ENCODE measurements at regions not wholly inside any gene's neighbourhood (a gene's known extent, or its start where the extent isn't known, plus 50 kb on each side); places are given as distances from the start of the nearest gene placed in this dataset.
"Not testable (repeated sequence)": the region's sequence is repeated elsewhere in the genome, so short reads cannot be mapped to it uniquely, and the experiment has no call there.

DNA sequence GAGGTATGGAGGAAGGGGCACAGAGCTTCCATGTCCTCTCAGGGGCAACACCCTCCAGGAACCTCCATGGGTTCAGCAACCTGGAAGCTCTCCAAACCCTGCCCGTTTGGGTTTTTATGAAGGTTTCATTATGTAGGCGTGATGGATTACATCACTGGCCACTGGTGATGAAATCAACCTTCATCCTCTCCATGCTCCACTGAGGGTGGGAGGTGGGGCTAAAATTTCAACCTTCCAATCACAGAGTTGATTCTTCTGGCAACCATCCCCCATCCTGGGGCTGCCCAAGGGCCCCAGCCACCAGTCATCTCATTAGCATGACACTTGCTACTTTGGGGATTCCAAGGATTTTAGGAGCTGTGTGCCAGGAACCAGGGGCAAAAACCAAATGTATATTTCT, 90.1 kb downstream of the TEX36 start:
- Mint-ChIP-seq H3K4me1 (ENCODE audit: unreplicated experiment) (peaks cover 4% of the 10 kb centered on the region), H3K27ac (ENCODE audit: unreplicated experiment) (no peak overlapping the region), H3K27me3 (ENCODE audit: unreplicated experiment) (no peaks in the 10 kb centered on the region), H3K9me3 (ENCODE audit: unreplicated experiment) (no peaks in the 10 kb centered on the region), H3K4me3 (ENCODE audit: unreplicated experiment) (no peak overlapping the region), H3K36me3 (ENCODE audit: low read depth, unreplicated experiment) (peaks cover 3% of the 10 kb centered on the region)
- TF ChIP-seq, protein P1, sequence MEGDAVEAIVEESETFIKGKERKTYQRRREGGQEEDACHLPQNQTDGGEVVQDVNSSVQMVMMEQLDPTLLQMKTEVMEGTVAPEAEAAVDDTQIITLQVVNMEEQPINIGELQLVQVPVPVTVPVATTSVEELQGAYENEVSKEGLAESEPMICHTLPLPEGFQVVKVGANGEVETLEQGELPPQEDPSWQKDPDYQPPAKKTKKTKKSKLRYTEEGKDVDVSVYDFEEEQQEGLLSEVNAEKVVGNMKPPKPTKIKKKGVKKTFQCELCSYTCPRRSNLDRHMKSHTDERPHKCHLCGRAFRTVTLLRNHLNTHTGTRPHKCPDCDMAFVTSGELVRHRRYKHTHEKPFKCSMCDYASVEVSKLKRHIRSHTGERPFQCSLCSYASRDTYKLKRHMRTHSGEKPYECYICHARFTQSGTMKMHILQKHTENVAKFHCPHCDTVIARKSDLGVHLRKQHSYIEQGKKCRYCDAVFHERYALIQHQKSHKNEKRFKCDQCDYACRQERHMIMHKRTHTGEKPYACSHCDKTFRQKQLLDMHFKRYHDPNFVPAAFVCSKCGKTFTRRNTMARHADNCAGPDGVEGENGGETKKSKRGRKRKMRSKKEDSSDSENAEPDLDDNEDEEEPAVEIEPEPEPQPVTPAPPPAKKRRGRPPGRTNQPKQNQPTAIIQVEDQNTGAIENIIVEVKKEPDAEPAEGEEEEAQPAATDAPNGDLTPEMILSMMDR (IDR thresholded peaks at IDR 0.05; ENCODE audit: unreplicated experiment), result no peak
- no peak for DNase-seq (ENCODE audit: low spot score)

DNA sequence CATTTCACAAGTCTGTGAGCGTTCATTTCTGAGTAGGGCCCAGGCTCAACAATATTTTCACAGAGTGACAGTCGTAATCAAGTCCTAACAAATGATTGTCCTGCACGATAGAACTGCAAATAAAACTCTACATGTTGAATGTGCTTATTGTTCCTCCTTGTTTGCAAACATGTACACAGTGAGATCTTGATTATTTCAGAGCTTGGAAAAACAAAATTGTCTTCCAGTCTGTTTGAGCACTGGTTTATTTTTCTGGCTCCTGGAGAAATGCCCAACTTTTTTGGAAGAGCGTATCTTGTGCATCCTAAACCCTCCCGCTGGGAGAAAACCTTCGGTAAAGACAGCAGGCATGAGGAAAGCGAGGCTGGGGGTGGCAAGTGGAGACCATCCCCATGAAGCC, 91.1 kb downstream of the TEX36 start:
- no peak for DNase-seq (ENCODE audit: low spot score)
- H3K9me3 Mint-ChIP-seq (ENCODE audit: unreplicated experiment), result no peaks in the 10 kb centered on the region
- H3K27ac Mint-ChIP-seq (ENCODE audit: unreplicated experiment), result no peak overlapping the region
- TF ChIP-seq, protein P1 (IDR thresholded peaks at IDR 0.05; ENCODE audit: unreplicated experiment), result no peak
- no peaks in the 10 kb centered on the region for H3K27me3 Mint-ChIP-seq (ENCODE audit: unreplicated experiment)
- peaks cover 3% of the 10 kb centered on the region for H3K36me3 Mint-ChIP-seq (ENCODE audit: low read depth, unreplicated experiment)
- H3K4me1 Mint-ChIP-seq (ENCODE audit: unreplicated experiment), result peaks cover 4% of the 10 kb centered on the region
- no peak overlapping the region for H3K4me3 Mint-ChIP-seq (ENCODE audit: unreplicated experiment)

DNA sequence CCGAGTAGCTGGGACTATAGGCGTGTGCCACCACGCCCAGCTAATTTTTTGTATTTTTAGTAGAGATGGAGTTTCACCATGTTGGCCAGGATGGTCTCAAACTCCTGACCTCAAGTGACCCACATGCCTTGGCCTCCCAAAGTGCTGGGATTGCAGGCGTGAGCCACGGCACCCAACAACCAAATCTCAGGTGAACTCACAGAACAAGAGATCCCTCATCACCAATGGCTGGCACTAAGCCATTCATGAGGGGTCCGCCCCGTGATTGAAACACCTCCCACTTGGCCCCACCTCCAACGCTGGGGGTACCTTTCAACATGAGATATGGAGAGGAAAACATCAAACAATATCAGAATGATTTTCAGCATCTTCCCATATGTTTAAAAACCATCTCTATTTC, 94.2 kb downstream of the TEX36 start:
- H3K4me1 Mint-ChIP-seq (ENCODE audit: unreplicated experiment); H3K27ac Mint-ChIP-seq (ENCODE audit: unreplicated experiment); DNase-seq (ENCODE audit: low spot score); H3K36me3 Mint-ChIP-seq (ENCODE audit: low read depth, unreplicated experiment); H3K4me3 Mint-ChIP-seq (ENCODE audit: unreplicated experiment); H3K9me3 Mint-ChIP-seq (ENCODE audit: unreplicated experiment); H3K27me3 Mint-ChIP-seq (ENCODE audit: unreplicated experiment): not testable (repeated sequence)

DNA sequence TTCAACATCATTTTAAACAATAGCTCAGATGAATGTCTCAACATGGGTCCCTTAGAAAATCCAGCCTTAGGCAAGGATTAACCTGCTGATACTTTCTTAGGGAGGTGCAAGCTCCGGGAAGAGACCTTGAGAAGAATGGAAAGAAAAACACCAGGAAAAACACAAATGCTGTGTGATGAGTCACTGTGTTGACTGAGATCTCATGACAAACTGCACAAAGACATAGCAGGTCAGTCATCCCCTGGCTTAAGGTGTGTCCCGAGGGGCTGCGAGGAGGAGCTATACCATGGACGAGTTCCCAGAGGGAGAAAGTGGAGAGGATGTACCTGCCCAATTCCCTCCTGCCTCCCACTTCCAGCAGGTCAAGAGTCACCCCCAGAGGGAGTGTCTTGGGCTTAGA, 98.0 kb downstream of the TEX36 start:
- Mint-ChIP-seq H3K4me1 (ENCODE audit: unreplicated experiment) (no peaks in the 10 kb centered on the region), H3K9me3 (ENCODE audit: unreplicated experiment) (no peaks in the 10 kb centered on the region), H3K4me3 (ENCODE audit: unreplicated experiment) (no peak overlapping the region), H3K27me3 (ENCODE audit: unreplicated experiment) (no peaks in the 10 kb centered on the region), H3K36me3 (ENCODE audit: low read depth, unreplicated experiment) (peaks cover 4% of the 10 kb centered on the region), H3K27ac (ENCODE audit: unreplicated experiment) (no peak overlapping the region)
- TF ChIP-seq, protein P1 (IDR thresholded peaks at IDR 0.05; ENCODE audit: unreplicated experiment), result no peak
- DNase-seq (ENCODE audit: low spot score), result no peak

DNA sequence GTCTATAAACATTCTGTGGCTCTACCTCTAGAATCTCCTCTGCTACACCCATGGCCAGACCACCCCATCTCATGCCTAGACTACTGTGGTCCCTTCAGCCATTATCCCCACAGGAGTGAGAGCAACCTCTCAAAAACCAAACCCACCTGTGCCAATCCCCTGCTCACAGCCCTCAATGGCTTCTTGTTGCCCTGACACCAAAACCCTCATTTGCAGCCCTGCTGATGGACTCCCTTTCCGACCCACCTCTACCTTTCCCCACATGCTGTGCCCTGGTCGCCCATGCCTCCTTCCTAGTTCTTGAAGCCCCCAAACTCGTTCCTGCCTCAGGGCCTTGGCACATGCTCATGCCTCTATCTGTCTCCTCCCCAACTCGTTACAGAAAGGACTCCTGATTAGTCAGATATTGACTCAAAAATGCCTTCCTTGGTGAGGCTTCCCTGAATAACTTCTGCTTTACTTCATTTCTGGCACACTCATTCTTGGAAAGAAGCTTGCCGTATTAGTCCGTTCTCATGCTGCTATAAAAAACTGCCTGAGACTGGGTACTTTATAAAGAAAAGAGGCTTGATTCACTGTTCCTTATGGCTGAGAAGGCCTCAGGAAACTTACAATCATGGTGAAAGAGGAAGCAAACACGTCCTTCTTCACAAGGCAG, 104.2 kb downstream of the TEX36 start:
- Mint-ChIP-seq H3K4me3 (ENCODE audit: unreplicated experiment) (no peak overlapping the region), H3K9me3 (ENCODE audit: unreplicated experiment) (no peaks in the 10 kb centered on the region), H3K27ac (ENCODE audit: unreplicated experiment) (no peak overlapping the region), H3K36me3 (ENCODE audit: low read depth, unreplicated experiment) (peaks cover 15% of the 10 kb centered on the region), H3K27me3 (ENCODE audit: unreplicated experiment) (peaks cover 5% of the 10 kb centered on the region), H3K4me1 (ENCODE audit: unreplicated experiment) (no peaks in the 10 kb centered on the region)
- TF ChIP-seq, protein P1 (IDR thresholded peaks at IDR 0.05; ENCODE audit: unreplicated experiment), result no peak
- no peak for DNase-seq (ENCODE audit: low spot score)

Data from endothelial cell (in vitro differentiated cells).